HG02973 (cell line): ENCODE measurements at regions not wholly inside any gene's neighbourhood (a gene's known extent, or its start where the extent isn't known, plus 50 kb on each side); places are given as distances from the start of the nearest gene placed in this dataset.
"Not testable (repeated sequence)": the region's sequence is repeated elsewhere in the genome, so short reads cannot be mapped to it uniquely, and the experiment has no call there.

Experiments
- ATAC-seq: cut with Tn5 transposase; IDR thresholded peaks from one replicate; pipeline ENCODE4 v1.9.1; 2021; ENCODE audit warnings: moderate library complexity; ENCODE audit not compliant: unreplicated experiment

DNA sequence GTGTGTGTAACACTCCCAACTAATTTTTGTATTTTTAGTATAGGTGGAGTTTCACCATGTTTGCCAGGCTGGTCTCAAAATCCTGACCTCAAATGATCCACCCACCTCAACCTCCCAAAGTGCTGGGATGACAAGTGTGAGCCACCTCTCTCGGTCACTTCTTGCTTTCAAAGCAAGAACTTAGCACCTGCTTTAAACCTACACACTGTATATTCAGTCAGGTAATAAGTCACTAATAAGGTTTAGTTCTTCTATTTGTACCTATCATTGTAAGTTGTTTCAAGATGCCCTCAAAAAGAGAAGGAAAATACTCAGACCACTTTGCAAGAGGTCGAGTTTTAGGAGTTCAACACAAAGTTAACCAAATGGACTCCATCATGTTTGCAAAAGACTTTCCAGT lies 431.3 kb downstream of the MRPL39 start:
- peak; percentile 48 for ATAC-seq

DNA sequence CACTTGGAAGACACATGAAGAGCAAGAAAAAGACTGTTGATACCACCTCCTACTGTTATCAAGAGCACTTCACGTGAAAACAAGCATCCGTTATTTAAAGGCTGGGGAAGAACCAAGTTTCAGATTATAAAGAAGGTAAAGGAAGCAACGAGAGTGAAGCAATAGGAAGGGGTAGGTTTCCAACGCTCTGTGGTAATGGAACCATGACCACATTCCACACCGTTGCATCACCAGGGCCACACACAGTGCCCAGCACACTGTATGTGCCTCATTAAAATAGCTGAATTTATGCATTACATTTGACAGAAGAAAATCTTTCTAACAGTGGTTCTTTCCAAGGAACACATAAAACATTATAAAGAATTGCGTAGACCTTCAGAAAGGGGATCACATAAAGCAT lies 435.8 kb downstream of the MRPL39 start:
- no peak for ATAC-seq

DNA sequence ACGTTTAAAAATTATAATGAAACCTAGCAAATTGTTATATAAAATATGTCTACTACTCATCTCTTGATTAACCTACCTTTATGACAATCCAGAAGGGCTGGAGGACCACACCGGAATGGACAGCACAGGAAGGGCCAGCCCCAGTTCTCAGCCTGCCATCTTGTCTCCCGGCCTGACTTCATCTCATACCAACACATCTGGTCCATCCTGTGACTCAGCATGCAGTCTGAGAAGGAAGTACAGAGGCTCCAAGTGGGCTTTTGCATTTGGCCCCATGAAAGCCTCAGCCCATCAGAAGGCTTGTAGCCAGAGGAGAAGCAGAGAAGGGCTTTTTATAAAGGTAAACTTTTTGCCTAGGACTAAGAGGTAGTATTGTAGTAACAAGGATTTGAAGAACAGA lies 436.6 kb downstream of the MRPL39 start:
- no peak for ATAC-seq

DNA sequence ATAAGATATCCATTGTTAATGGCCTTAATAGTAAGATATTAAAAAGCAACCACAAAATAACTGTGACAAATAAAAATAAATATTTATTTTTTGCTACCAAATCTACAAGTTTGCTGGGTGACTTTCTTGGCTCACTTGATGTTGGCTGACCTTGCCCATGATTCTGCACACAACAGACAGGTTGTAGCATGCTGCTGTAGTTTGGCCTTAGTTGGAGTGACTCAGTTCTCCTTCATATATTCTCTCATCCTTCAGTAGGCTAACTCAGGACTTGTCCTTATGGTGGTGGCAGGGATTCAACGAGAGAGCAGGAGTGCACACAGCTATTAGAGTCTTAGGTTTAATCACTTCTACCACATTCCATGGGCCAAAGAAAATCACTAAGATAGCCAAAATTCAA lies 437.9 kb downstream of the MRPL39 start:
- ATAC-seq, result no peak

DNA sequence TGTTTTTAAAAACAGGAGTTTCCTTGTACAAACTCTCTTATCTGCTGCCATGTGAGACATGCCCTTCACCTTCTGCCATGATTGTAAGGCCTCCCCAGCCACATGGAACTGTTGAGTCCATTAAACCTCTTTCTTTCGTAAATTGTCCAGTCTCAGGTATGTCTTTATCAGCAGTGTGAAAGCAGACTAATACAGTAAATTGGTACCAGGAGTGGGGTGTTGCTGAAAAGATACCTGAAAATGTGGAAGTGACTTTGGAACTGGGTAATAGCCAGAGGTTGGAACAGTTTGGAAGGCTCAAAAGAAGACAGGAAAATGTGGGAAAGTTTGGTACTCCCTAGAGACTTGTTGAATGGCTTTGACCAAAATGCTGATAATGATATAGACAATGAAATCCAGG lies 440.4 kb downstream of the MRPL39 start:
- ATAC-seq, result not testable (repeated sequence)

DNA sequence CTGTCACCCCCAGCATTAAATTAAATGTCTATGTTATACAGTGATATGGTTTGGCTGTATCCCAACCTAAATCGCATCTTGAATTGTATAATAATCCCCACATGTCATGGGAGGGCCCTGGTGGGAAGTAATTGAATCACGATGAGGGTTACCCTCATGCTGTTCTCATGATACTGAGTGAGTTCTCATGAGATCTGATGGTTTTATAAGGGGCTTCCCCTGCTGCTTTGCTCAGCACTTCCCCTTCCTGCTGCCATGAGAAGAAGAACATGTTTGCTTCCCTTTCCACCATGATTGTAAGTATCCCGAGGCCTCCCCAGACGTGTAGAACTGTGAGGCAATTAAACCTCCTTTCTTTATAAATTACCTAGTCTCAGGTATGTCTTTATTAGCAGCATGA lies 445.7 kb downstream of the MRPL39 start:
- no peak for ATAC-seq

DNA sequence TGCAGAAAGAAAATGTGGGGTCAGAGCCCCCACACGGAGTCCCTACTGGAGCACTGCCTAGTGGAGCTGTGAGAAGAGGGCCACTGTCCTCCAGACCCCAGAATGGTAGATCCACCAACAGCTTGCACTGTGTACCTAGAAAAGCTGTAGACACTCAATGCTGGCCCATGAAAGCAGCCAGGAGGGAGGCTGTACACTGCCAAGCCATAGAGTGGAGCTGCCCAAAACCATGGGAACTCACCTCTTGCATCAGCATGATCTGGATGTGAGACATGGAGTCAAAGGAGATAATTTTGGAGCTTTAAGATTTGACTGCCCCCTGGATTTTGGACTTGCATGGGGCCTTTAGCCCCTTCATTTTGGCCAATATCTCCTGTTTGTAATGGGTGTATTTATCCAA lies 452.3 kb downstream of the MRPL39 start:
- not testable (repeated sequence) for ATAC-seq

DNA sequence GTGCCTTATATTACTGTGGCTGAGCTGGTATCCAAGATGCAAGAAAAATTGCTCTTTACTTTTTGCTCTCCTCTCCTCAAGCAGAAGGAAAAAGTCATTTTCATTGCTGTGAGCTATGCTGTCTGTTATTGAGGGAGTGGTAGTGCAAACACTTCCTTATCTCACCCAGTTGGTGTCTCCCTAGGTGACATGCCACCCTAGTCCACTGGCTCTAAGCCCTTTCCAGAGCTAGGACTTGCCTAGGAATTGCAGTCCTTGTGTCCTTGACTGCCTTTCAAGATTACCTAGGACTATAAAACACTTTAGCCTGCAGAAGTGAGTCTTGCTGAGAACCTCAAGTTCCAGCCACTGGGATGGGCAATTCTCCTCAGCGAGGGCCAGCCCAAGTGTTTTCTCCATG lies 458.3 kb downstream of the MRPL39 start:
- ATAC-seq, result no peak

DNA sequence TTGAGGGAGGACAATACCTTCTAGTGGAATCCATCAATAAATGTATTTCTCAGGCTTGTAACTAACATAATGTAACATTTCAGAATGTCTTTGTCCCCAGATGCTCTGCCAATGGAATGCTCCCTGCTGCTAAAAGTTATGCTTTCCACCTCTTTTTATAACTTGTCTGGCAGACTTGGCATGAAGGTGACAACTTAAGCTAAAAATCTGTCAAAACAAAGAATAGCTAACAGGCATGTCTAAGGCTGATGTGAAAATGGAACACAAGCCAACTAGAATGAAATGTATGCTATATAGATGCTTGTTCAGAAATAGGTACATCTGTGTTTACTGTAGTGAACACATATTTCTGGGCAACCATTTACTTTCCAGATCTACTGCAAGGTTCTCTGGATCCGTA lies 467.9 kb downstream of the MRPL39 start:
- no peak for ATAC-seq

DNA sequence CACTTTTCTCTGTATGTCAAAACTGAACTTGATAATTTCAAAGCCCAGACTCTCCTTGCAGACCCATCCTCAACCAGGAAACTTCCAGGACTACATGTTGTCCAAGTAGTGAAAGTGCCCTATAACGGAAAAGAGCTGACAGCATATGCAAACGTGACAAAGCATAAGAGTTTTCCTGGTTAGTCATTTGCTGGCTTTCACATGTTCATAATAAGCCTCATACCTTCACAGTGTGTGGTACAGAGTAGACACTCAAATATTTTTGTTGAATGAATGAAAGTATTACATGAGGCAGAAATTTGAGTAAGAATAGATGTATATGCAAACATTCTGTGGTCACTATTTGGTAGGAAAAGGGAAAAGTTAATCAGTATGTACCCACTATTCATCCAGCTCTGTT lies 473.3 kb downstream of the MRPL39 start:
- no peak for ATAC-seq

DNA sequence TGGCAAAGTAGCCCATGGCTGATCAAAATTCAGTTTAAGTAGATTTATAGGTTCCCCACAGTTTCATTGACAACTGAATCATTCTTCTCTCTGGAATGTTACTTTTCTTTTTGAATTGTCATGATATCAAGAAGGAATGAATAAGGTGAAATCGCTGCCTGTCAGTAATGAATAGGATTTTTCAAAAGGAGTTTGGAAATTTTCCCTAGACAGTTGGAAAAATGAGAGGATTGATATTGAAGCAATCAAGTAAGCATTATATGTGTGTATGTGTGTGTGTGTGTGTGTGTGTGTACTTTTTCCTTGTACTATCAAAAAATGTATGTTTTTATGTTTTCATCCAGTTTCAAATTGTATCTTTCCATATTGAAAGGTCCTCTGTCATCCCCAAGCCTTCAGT lies 479.5 kb downstream of the MRPL39 start:
- no peak for ATAC-seq

DNA sequence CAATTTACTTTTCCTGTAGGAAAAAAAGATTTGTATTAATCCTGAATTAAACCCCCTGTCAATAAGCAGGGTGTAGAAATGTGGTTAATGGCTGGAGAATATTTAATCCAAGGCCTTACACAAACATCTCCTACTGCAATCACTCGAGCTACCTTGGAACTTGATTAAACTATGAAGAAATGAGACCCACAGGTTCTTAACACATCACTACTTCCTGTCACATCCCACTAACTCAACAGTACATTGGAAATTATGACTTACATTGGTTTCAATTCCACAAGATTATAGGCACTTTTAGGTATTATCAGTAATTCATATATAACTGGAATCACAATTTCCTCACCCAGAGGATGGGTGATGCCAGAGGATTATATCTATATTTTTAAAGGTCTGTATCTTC lies 480.3 kb downstream of the MRPL39 start:
- no peak for ATAC-seq

DNA sequence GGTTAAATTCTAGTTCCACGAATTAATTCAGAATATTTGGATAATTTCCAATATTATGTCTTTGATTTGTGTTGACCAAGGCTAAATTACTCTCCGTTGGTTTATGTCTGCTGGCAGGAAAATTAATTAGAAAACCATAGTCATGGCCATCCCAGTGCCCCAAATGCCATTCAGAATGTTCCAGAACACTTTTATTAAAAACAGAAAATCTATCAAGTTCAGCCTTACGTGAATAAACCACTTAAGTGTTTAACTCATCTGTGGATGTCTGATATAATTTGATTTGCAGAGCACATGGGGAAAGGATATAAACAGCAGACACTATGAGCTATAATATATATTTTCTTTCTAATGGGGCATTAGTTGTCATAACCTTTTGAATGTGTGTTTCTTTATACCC lies 480.7 kb downstream of the MRPL39 start:
- ATAC-seq, result no peak

DNA sequence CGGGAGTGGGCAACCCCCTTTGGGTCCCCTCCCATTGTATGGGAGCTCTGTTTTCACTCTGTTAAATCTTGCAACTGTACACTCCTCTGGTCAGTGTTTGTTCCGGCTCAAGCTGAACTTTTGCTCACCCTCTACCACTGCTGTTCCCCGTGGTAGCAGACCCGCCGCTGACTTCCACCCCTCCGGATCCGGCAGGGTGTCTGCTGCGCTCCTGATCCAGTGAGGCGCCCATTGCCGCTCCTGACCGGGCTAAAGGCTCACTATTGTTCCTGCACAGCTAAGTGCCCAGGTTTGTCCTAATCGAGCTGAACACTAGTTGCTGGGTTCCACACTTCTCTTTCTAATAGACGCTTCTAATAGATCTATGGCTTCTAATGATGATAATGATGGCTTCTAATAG lies 488.6 kb downstream of the MRPL39 start:
- ATAC-seq, result no peak

DNA sequence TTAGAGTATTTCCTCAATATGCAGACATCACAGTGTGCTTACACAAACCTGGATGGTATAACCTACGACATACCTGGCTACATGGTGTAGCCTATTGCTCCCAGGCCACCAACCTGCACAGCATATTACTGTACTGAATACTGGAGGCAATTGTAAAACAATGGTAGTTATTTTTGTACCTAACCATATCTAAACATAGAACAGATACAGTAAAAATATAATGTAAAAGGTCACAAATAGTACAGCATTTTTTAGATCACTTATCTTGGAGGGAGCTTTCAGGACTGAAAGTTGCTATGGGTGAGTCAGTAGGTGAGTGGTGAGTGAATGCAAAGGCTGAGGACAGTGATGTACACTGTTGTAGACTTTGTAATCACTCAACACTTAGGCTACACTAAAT lies 492.3 kb downstream of the MRPL39 start:
- peak; percentile 78 for ATAC-seq

DNA sequence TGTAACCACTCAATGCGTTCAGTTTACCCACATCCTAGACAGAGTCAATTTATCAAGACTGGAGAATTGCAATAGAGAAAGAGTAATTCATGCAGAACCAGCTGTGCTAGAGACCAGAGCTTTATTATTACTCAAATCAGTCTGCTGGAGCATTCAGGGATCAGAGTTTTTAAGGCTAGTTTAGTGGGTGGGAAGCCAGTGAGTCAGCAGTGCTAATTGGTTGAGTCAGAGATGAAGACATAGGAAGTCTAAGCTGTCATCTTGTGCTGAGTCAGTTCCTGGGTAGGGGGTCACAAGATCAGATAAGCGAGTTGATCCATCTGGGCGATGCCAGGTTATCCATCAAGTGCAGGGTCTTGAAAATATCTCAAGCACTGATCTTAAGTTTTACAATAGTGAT lies 499.6 kb downstream of the MRPL39 start:
- ATAC-seq, result no peak

DNA sequence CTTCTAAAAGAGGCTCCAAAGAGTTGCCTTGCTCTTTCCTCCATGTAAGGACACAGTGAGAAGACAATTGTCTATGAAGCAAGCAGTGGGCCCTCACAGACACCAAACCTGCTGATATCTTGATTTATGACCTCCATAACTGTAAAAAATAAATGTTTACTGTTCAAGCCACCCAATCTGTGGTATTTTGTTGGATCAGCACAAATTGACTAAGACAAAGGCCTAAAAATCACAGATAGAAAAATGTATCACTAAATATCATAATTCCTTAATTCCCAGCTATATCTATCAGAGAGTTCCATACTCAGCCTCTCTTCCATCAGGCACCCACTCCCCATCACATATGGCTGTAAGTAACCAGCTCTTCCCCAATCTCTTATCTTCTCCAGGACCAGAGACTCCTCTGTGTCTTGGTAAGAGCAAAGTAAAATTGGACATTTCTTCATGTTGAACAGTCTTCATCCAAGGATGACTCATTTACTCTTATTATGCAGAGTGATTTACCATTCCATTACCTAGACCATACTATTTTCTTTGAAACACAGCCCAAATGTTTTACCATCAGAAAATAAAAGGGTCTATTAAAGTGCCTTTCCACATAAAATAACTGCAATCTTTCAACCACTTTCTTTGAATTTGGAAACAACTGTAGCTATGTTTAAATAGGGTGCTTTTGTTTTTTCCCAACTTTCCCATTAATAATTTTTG lies 503.6 kb downstream of the MRPL39 start:
- ATAC-seq, result no peak

DNA sequence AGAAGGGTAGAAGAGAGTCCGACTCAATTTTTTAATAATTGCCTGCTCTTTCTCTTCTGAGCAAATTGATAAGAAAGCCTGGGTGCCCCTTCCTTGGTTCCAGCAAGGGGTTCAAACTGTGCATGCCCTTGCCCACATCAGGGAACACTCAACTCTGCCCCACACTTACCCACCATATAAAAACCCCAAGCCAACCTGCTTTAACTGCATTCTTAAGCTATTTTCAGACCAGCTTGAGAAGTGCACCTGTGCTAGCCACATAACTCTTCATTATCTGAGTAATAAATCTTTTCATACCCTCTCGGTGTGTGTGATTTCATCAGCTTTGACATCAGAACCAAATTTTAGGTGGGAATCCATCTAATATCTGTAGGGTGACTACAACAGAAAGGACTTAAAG lies 509.6 kb downstream of the MRPL39 start:
- ATAC-seq, result no peak

DNA sequence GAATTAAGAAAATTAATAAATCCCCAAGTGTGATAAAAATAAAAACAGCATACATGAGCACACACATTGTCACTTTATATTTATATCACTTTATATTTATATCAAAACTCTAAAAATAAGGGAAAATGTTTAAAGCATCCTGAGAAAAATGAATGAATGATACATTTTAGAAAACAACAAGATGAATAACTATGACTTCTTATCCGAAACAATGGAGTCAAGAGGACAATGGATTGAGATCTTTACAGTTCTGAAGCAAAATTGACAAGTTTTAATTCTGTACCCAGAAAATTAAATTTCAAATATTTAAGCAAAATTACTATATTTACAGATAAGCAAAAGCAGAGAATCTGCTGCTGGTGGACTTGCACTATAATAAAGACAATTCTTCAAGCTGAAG lies 512.6 kb downstream of the MRPL39 start:
- ATAC-seq, result no peak

DNA sequence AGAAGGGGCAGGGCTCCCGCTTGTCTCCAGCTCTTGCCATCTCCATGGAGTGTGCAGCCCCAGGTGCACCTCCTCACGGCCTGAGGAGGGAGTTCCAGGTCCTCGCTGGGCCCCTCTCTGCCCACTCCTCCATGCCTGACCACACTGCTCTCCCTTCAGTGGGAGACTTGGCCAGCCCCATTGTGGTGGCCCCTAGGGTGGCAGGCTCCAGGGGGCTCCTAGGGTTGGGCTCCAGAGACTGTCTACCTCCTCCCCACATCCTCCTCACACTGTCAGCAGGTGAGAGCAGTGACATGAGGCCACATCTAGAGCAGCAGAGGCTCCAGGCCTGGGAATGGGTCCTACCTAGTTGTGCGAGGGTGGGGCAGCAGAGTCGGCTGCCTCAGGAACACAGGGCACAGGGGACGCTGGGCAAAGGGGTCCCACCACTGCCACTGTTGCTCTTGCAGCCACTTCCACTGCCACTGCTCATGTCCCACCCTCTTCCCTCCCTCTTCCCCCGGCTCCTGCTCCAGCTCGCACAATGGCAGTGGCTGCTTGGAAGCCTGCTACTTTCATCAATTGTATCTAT lies 514.8 kb downstream of the MRPL39 start:
- no peak for ATAC-seq

DNA sequence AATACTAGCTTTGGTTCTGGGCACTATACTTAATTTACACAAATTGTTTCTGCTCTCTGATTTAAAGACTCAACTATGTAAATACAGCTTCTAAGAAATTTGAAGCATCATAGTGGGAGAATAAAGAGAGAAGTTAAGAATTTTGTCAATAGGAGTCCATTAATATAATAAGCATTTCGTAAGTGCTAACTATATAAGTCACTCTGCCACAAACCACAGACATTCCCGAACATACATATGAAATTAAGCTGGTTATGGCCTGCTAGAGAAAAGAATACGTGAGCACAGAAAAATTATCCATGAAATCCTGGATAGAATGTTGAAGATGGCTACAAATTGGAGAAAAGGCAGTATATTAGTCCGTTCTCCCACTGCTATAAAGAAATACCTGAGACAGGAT lies 526.2 kb downstream of the MRPL39 start:
- ATAC-seq, result no peak

DNA sequence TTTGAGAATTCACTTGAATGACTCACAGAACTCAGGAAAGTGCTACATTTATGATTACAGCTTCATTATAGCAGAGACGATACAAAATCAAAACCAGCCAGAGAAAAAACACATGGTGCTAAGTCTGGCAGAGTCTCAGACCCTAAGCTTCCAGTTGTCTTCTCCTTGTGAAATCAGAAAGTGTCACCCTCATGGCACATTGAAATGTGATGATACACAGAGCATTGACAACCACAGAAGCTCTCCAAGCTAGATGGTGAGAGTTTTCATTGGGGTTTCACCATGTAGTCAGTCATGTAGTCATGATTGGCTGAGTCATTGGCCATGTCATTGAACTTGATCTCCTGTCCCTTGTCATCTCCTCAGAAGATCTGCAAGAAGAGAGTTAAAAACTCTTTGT lies 526.6 kb downstream of the MRPL39 start:
- ATAC-seq, result no peak

DNA sequence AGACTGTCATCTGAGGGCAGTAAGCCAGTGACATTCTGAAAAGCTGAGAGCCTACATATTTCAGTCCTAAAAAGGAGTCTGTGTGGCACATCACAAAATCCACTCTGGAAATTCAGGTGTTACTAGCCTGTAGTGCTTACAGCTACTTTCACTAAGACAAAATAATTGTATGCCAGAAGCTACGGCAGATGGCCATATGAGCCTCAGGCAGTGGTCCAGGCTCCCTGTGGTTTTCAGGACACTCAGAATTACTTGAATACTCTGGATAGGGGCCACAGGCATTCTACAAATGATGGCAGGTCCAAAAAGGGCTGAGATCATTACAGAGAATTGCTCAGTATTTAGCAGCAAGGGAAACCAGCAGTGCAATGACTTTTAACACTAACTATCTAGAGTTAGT lies 527.1 kb downstream of the MRPL39 start:
- ATAC-seq, result no peak
